IMR-90 (cell line): ENCODE measurements at regions not wholly inside any gene's neighbourhood (a gene's known extent, or its start where the extent isn't known, plus 50 kb on each side); places are given as distances from the start of the nearest gene placed in this dataset.

Source experiments
- ATAC-seq: fragments of 200-7000 bp; cut with Tn5 transposase; 2 replicates; pipeline ENCODE4 v1.9.1; 2020; ENCODE audit warnings: low read depth, mild to moderate bottlenecking, moderate library complexity
- BruUV-seq: library from RNA; stranded (reverse); fragments of 400-500 nt; replicated peaks from 2 replicates; lab custom pipeline; 2021; lab: Mats Ljungman, UMichigan
- CTCF ChIA-PET: fragments of 300-600 bp; formaldehyde crosslinking; extraction: SDS; loops from one replicate; lab custom pipeline; 2021; ENCODE audit warnings: antibody characterized with exemption; lab: Yijun Ruan, JAX
- POLR2A ChIA-PET: fragments of 300-600 bp; sonication (Branson Sonifier 250); formaldehyde crosslinking; loops from one replicate; lab custom pipeline; 2022; ENCODE audit warnings: antibody characterized with exemption; ENCODE audit not compliant: unreplicated experiment; lab: Charles Lee
- DNase-seq: peaks from one replicate; pipeline ENCODE4 v3.0.0; 2013
- H2AFZ ChIP-seq: replicated peaks from 2 replicates; pipeline ENCODE3; 2013; ENCODE audit warnings: low read length, mild to moderate bottlenecking; ENCODE audit not compliant: poor library complexity
- H2AK5ac ChIP-seq: 2 replicates; pipeline ENCODE4 v1.6.1; 2013; ENCODE audit warnings: low read depth, low read length, inconsistent platforms
- H2AK9ac ChIP-seq: replicated peaks from 2 replicates; pipeline ENCODE3; 2013; ENCODE audit warnings: mild to moderate bottlenecking, low read depth, low read length, moderate library complexity; ENCODE audit not compliant: poor library complexity
- H2BK120ac ChIP-seq: 2 replicates; pipeline ENCODE4 v1.6.1; 2013; ENCODE audit warnings: low read depth, low read length, inconsistent platforms
- H2BK15ac ChIP-seq: 3 replicates; pipeline ENCODE4 v1.6.1; 2013; ENCODE audit warnings: low read depth, low read length, inconsistent platforms
- H2BK20ac ChIP-seq: 2 replicates; pipeline ENCODE4 v1.6.1; 2013; ENCODE audit warnings: low read depth, mild to moderate bottlenecking, inconsistent platforms, low read length, moderate library complexity
- H2BK5ac ChIP-seq: 2 replicates; pipeline ENCODE4 v1.6.1; 2013; ENCODE audit warnings: mild to moderate bottlenecking, low read depth, low read length, inconsistent platforms; ENCODE audit not compliant: poor library complexity, severe bottlenecking
- H3K14ac ChIP-seq: replicated peaks from 2 replicates; pipeline ENCODE4 v1.6.1; 2013; ENCODE audit warnings: low read depth, low read length, inconsistent platforms
- H3K18ac ChIP-seq: 2 replicates; pipeline ENCODE4 v1.6.1; 2013; ENCODE audit warnings: low read depth, low read length, control low read depth
- H3K23ac ChIP-seq: 2 replicates; pipeline ENCODE4 v1.6.1; 2013; ENCODE audit warnings: low read depth, low read length, inconsistent platforms
- H3K27ac ChIP-seq: 2 replicates; pipeline ENCODE4 v1.5.1; 2013; ENCODE audit warnings: mild to moderate bottlenecking, control low read depth, low read length; ENCODE audit not compliant: insufficient read depth
- H3K27me3 ChIP-seq: 2 replicates; pipeline ENCODE4 v1.6.1; 2013; ENCODE audit warnings: low read length; ENCODE audit not compliant: control insufficient read depth, insufficient read depth
- H3K36me3 ChIP-seq: 2 replicates; pipeline ENCODE4 v1.6.1; 2013; ENCODE audit warnings: low read length, mixed read lengths; ENCODE audit not compliant: control insufficient read depth, insufficient read depth
- H3K4ac ChIP-seq: 2 replicates; pipeline ENCODE4 v1.6.1; 2013; ENCODE audit warnings: low read depth, low read length, inconsistent platforms
- H3K4me1 ChIP-seq: 2 replicates; pipeline ENCODE4 v1.6.1; 2013; ENCODE audit warnings: low read length, mixed read lengths; ENCODE audit not compliant: control insufficient read depth, insufficient read depth
- H3K4me2 ChIP-seq: 2 replicates; pipeline ENCODE4 v1.6.1; 2013; ENCODE audit warnings: low read depth, mild to moderate bottlenecking, control low read depth, low read length, moderate library complexity
- H3K4me3 ChIP-seq: 2 replicates; pipeline ENCODE4 v1.5.1; 2013; ENCODE audit warnings: low read depth, mild to moderate bottlenecking, control low read depth, low read length, moderate library complexity; ENCODE audit not compliant: insufficient read depth
- H3K56ac ChIP-seq: 2 replicates; pipeline ENCODE4 v1.6.1; 2013; ENCODE audit warnings: low read length, inconsistent platforms; ENCODE audit not compliant: insufficient read depth; ENCODE audit errors: extremely low read depth
- H3K79me1 ChIP-seq, 2 experiments: 2 replicates each; pipeline ENCODE4 v1.6.1; 2013; ENCODE audit warnings: low read length in 2 of 2, inconsistent platforms in 1 of 2, low read depth in 1 of 2
- H3K9ac ChIP-seq: 2 replicates; pipeline ENCODE4 v1.6.1; 2013; ENCODE audit warnings: low read depth, low read length, control low read depth
- H3K9me1 ChIP-seq: 2 replicates; pipeline ENCODE4 v1.6.1; 2013; ENCODE audit warnings: low read length, inconsistent platforms; ENCODE audit not compliant: insufficient read depth
- H3K9me3 ChIP-seq: 2 replicates; pipeline ENCODE4 v1.6.1; 2013; ENCODE audit warnings: low read length; ENCODE audit not compliant: control insufficient read depth, insufficient read depth
- H4K20me1 ChIP-seq: 2 replicates; pipeline ENCODE4 v1.6.1; 2013; ENCODE audit warnings: low read length, inconsistent platforms; ENCODE audit not compliant: insufficient read depth
- H4K5ac ChIP-seq: 2 replicates; pipeline ENCODE4 v1.6.1; 2013; ENCODE audit warnings: mild to moderate bottlenecking, low read depth, low read length, control low read depth
- H4K8ac ChIP-seq, 2 experiments: 2 replicates each; pipeline ENCODE4 v1.6.1; 2013; ENCODE audit warnings: low read depth in 2 of 2, low read length in 2 of 2, control low read depth in 1 of 2, inconsistent platforms in 1 of 2
- H4K91ac ChIP-seq: 2 replicates; pipeline ENCODE4 v1.6.1; 2013; ENCODE audit warnings: low read depth, low read length, inconsistent platforms; ENCODE audit not compliant: insufficient read depth
- BHLHE40 ChIP-seq: fragments of 150-350 bp; IDR thresholded peaks from 2 replicates; pipeline ENCODE4 v1.6.1; 2016; ENCODE audit warnings: mild to moderate bottlenecking, low read depth, low read length
- CHD1 ChIP-seq: IDR thresholded peaks from 2 replicates; pipeline ENCODE4 v1.6.1; 2012; ENCODE audit warnings: low read depth, low read length, improper control_type of control experiment
- MXI1 ChIP-seq: IDR thresholded peaks from 2 replicates; pipeline ENCODE4 v1.6.1; 2012; ENCODE audit warnings: low read depth, mild to moderate bottlenecking, low read length, moderate library complexity, borderline replicate concordance
- NFE2L2 ChIP-seq: fragments of 150-350 bp; IDR thresholded peaks from 2 replicates; pipeline ENCODE4 v1.6.1; 2016; ENCODE audit warnings: low read depth, mild to moderate bottlenecking, low read length
- POLR2A ChIP-seq: IDR thresholded peaks from 2 replicates; pipeline ENCODE4 v1.6.1; 2012; ENCODE audit warnings: mild to moderate bottlenecking, low read depth, low read length
- RCOR1 ChIP-seq: IDR thresholded peaks from 2 replicates; pipeline ENCODE4 v1.6.1; 2012; ENCODE audit warnings: mild to moderate bottlenecking, low read length, improper control_type of control experiment; ENCODE audit not compliant: insufficient replicate concordance
- RFX5 ChIP-seq: IDR thresholded peaks from 2 replicates; pipeline ENCODE4 v1.8.0; 2012; ENCODE audit warnings: low read depth, mild to moderate bottlenecking, low read length, moderate library complexity
- WGBS, 2 experiments: methylation state at CpG; one replicate each; pipeline versions ENCODE4 v1.1.5 to v1.1.7; 2013; ENCODE audit warnings: missing lambda C conversion rate in 2 of 2; ENCODE audit not compliant: insufficient read length in 1 of 2; ENCODE audit errors: extremely low coverage in 2 of 2; 5-methylcytosine and 5-hydroxymethylcytosine counted together
- dilution Hi-C: fragments of 300-500 bp; cut with HindIII; formaldehyde crosslinking; loops from one replicate; pipeline ENCODE4 v1.14.3; 2018; ENCODE audit warnings: low sequenced_read_pairs; ENCODE audit not compliant: unreplicated experiment
- in situ Hi-C: fragments of 300-500 bp; cut with MboI; formaldehyde crosslinking; loops from 3 replicates; pipeline ENCODE4 v1.14.3; 2019; ENCODE audit warnings: low sequenced_read_pairs, inconsistent platforms, mixed read lengths
- intact Hi-C: fragments of 100-400 bp; cut with micrococcal nuclease; formaldehyde crosslinking; loops from 2 replicates; pipeline ENCODE4 v1.10.0; 2022
- TF ChIP-seq, protein P1 (sequence below): fragments of 150-350 bp; IDR thresholded peaks from 2 replicates; pipeline ENCODE4 v1.6.1; 2017; ENCODE audit warnings: mild to moderate bottlenecking, antibody characterized with exemption, low read length, low read depth
- TF ChIP-seq, protein P2 (sequence below): conservative IDR thresholded peaks from 2 replicates; pipeline ENCODE4 v1.5.1; 2012; ENCODE audit warnings: mild to moderate bottlenecking, low read depth, low read length, improper control_type of control experiment

DNA sequence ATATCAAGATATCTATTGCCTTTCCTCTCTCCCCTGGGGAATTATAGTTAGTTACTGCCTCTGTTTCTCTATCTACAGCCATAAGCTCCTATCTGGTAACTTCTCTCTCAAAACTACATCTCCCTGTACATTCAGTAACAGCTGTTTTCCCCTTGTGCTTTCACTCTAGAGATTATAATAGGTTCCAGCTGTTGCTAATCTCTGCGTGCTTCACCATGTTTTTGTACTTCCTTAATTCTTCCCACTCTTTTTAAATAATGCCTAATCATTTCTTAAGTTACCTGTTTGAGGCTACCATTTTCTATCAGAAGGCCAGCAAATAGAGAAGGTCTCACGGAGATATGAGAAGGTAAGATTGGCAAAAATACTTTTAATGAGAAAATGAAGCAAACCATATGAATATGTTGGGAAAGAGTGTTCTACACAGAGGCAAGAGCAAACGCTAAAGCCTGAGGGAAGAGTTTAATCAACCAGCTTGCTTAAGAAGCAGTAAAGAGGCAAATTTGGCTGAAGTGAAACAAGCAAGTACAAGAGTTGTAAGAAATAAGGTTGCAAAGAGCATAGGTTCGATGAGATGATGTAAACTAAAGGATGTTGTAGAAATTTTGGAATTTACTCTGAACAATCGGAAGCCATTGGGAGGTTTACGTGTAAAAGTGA lies 101.9 kb upstream of the HGF start:
- TF ChIP-seq, protein P1, sequence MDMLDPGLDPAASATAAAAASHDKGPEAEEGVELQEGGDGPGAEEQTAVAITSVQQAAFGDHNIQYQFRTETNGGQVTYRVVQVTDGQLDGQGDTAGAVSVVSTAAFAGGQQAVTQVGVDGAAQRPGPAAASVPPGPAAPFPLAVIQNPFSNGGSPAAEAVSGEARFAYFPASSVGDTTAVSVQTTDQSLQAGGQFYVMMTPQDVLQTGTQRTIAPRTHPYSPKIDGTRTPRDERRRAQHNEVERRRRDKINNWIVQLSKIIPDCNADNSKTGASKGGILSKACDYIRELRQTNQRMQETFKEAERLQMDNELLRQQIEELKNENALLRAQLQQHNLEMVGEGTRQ: no peak
- TF ChIP-seq RCOR1: no peak
- TF ChIP-seq BHLHE40: no peak
- TF ChIP-seq, protein P2, sequence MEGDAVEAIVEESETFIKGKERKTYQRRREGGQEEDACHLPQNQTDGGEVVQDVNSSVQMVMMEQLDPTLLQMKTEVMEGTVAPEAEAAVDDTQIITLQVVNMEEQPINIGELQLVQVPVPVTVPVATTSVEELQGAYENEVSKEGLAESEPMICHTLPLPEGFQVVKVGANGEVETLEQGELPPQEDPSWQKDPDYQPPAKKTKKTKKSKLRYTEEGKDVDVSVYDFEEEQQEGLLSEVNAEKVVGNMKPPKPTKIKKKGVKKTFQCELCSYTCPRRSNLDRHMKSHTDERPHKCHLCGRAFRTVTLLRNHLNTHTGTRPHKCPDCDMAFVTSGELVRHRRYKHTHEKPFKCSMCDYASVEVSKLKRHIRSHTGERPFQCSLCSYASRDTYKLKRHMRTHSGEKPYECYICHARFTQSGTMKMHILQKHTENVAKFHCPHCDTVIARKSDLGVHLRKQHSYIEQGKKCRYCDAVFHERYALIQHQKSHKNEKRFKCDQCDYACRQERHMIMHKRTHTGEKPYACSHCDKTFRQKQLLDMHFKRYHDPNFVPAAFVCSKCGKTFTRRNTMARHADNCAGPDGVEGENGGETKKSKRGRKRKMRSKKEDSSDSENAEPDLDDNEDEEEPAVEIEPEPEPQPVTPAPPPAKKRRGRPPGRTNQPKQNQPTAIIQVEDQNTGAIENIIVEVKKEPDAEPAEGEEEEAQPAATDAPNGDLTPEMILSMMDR: no peak
- TF ChIP-seq CHD1: no peak
- TF ChIP-seq MXI1: no peak
- TF ChIP-seq POLR2A: no peak
- TF ChIP-seq RFX5: no peak
- no peak for TF ChIP-seq NFE2L2
- no peaks in the 10 kb centered on the region for H4K20me1 ChIP-seq
- H3K79me1 ChIP-seq: no peaks in the 10 kb centered on the region
- 100% methylated on average over 2 of the region's 6 CpGs; no CpG with 5 or more reads in 1 of the 2 experiments for WGBS, 2 experiments
- H3K4me1 ChIP-seq: no peaks in the 10 kb centered on the region
- H2AFZ ChIP-seq: no peak overlapping the region
- H3K4ac ChIP-seq: no peak overlapping the region
- H3K23ac ChIP-seq: no peak overlapping the region
- H2AK5ac ChIP-seq: no peak overlapping the region
- ATAC-seq (no peak), DNase-seq (no peak)
- no peak overlapping the region for H3K14ac ChIP-seq
- intact Hi-C loops (no loop called here), dilution Hi-C loops (no loop called here), in situ Hi-C loops (no loop called here)
- no peak overlapping the region for H4K91ac ChIP-seq
- no peak overlapping the region for H2BK20ac ChIP-seq
- peak overlapping the region; percentile 41 for H3K18ac ChIP-seq
- no peaks in the 10 kb centered on the region for H3K9me1 ChIP-seq
- H3K4me2 ChIP-seq: no peak overlapping the region
- H3K9me3 ChIP-seq: no peaks in the 10 kb centered on the region
- H3K27me3 ChIP-seq: no peaks in the 10 kb centered on the region
- peak overlapping the region; percentile 29; the same call in 1 of the 2 replicates for H3K27ac ChIP-seq
- H2BK5ac ChIP-seq: no peak overlapping the region
- no peaks in the 10 kb centered on the region for H3K36me3 ChIP-seq
- no peak overlapping the region for H3K4me3 ChIP-seq
- POLR2A ChIA-PET: no interaction called here
- H2AK9ac ChIP-seq: no peak overlapping the region
- CTCF ChIA-PET: interaction anchor here (0.9 kb wide), 1 partner anchor 8 kb away, joined by 3 read pairs; no protein-coding TSS in a partner anchor
- BruUV-seq: no TSS peak
- no peak overlapping the region for H3K9ac ChIP-seq
- H3K56ac ChIP-seq: no peak overlapping the region
- peak overlapping the region in 1 of 2 experiments; percentile 14; a peak in 1 of 4 replicates for H4K8ac ChIP-seq
- no peak overlapping the region; the same call in 1 of the 2 replicates for H4K5ac ChIP-seq
- no peak overlapping the region for H2BK15ac ChIP-seq
- H2BK120ac ChIP-seq: no peak overlapping the region
